Peyer's patch (tissue), 4 donors: ENCODE measurements at regions not wholly inside any gene's neighbourhood (a gene's known extent, or its start where the extent isn't known, plus 50 kb on each side); places are given as distances from the start of the nearest gene placed in this dataset.

Source experiments
- CTCF ChIP-seq, 6 experiments: fragments of 450-650 bp in 4 of 6; fragments of 200-600 bp in 2 of 6; sonication (generic) in 1 of 6; IDR thresholded peaks; one replicate each; pipeline ENCODE4 v1.5.1; 2017 to 2019; ENCODE audit warnings: antibody characterized with exemption in 6 of 6, mild to moderate bottlenecking in 3 of 6, moderate library complexity in 1 of 6
- POLR2A ChIP-seq, 2 donors: fragments of 450-650 bp; IDR thresholded peaks; one replicate each; pipeline ENCODE4 v1.5.1; 2017; ENCODE audit warnings: antibody characterized with exemption in 2 of 2, mild to moderate bottlenecking in 2 of 2, moderate library complexity in 2 of 2

- TF ChIP-seq CTCF (IDR thresholded peaks at IDR 0.05) (no peak), POLR2A (IDR thresholded peaks at IDR 0.05) (no peak)
Measured at GRCh38 chr15:79520654-79521053, 88.5 kb downstream of the MINAR1 start.
